SU-DHL-6 (cell line): ENCODE measurements at regions not wholly inside any gene's neighbourhood (a gene's known extent, or its start where the extent isn't known, plus 50 kb on each side); places are given as distances from the start of the nearest gene placed in this dataset.

Experiments used
- EZH2phosphoT487 ChIP-seq: fragments of 200-600 bp; sonication (generic), shearing (Covaris generic); conservative IDR thresholded peaks from 2 replicates; pipeline ENCODE4 v1.6.1; 2018; ENCODE audit warnings: mild to moderate bottlenecking, antibody characterized with exemption, low read length, moderate library complexity, mixed read lengths
- TF ChIP-seq, protein P1 (sequence below): fragments of 200-600 bp; sonication (generic); IDR thresholded peaks from one replicate; pipeline ENCODE4 v1.5.1; 2017; ENCODE audit warnings: antibody characterized with exemption, mild to moderate bottlenecking, low read length, moderate library complexity; ENCODE audit not compliant: insufficient read depth, poor library complexity, severe bottlenecking

DNA sequence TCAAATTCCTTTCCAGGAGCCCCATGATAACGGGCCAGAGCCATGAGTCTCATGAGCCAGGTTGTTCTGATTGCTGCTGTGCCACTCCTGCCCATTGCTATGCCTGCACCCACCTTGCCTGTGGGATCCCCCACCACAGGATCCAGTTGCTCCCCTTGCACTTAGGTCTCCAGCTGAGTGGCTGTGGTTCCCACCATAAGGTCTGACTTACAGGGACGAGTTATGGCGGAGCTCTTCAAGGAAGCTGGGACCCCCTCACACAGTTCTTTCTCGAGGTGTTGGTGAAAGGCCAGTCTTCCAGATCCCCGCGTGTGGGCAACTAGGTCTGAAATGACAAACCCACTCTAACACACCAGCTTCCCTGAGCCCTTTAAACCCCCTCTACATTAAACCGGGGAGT, 111.9 kb upstream of the C14orf180 start:
- TF ChIP-seq, protein P1, sequence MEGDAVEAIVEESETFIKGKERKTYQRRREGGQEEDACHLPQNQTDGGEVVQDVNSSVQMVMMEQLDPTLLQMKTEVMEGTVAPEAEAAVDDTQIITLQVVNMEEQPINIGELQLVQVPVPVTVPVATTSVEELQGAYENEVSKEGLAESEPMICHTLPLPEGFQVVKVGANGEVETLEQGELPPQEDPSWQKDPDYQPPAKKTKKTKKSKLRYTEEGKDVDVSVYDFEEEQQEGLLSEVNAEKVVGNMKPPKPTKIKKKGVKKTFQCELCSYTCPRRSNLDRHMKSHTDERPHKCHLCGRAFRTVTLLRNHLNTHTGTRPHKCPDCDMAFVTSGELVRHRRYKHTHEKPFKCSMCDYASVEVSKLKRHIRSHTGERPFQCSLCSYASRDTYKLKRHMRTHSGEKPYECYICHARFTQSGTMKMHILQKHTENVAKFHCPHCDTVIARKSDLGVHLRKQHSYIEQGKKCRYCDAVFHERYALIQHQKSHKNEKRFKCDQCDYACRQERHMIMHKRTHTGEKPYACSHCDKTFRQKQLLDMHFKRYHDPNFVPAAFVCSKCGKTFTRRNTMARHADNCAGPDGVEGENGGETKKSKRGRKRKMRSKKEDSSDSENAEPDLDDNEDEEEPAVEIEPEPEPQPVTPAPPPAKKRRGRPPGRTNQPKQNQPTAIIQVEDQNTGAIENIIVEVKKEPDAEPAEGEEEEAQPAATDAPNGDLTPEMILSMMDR, result no peak
- no peak for TF ChIP-seq EZH2phosphoT487
